Keratinocyte (primary cell): ENCODE measurements at regions not wholly inside any gene's neighbourhood (a gene's known extent, or its start where the extent isn't known, plus 50 kb on each side); places are given as distances from the start of the nearest gene placed in this dataset.

Source experiments
- DNase-seq: peaks from one replicate; pipeline ENCODE4 v3.0.0-alpha.2; 2011; ENCODE audit warnings: low read depth, missing footprints, low spot score
- FAIRE-seq: peaks from 2 replicates; lab custom pipeline; 2011; peaks lifted over from hg19 to GRCh38; lab: Jason Lieb, UNC
- H2AFZ ChIP-seq: 2 replicates; pipeline ENCODE4 v1.6.0; 2012; ENCODE audit warnings: low read length, control low read depth, inconsistent platforms; ENCODE audit not compliant: control insufficient read depth
- H3K27ac ChIP-seq: 2 replicates; pipeline ENCODE4 v1.5.1; 2011; ENCODE audit warnings: low read length; ENCODE audit not compliant: control insufficient read depth, insufficient read depth
- H3K27me3 ChIP-seq: 3 replicates; pipeline ENCODE4 v1.6.0; 2011; ENCODE audit warnings: low read length; ENCODE audit not compliant: control insufficient read depth, insufficient read depth; ENCODE audit errors: extremely low read depth
- H3K36me3 ChIP-seq, 2 experiments: 2 replicates in 1 of 2; 3 replicates in 1 of 2; pipeline ENCODE4 v1.5.1; 2011; ENCODE audit warnings: low read length in 2 of 2, mild to moderate bottlenecking in 1 of 2; ENCODE audit not compliant: control insufficient read depth in 2 of 2, insufficient read depth in 2 of 2; ENCODE audit errors: extremely low read depth in 1 of 2
- H3K4me1 ChIP-seq: 3 replicates; pipeline ENCODE4 v1.5.1; 2011; ENCODE audit warnings: low read length; ENCODE audit not compliant: control insufficient read depth, insufficient read depth; ENCODE audit errors: extremely low read depth
- H3K4me2 ChIP-seq: 3 replicates; pipeline ENCODE4 v1.6.0; 2011; ENCODE audit warnings: low read depth, low read length; ENCODE audit not compliant: control insufficient read depth, insufficient read depth; ENCODE audit errors: extremely low read depth
- H3K4me3 ChIP-seq, 3 experiments: fragments of 200-600 bp in 1 of 3; sonication (generic) in 1 of 3; 2 replicates in 2 of 3; 3 replicates in 1 of 3; pipeline ENCODE4 v1.5.1; 2011 to 2016; ENCODE audit warnings: low read length in 3 of 3, mild to moderate bottlenecking in 3 of 3, control low read depth in 2 of 3, inconsistent platforms in 1 of 3, low read depth in 1 of 3, mixed read lengths in 1 of 3, mixed run types in 1 of 3, moderate library complexity in 1 of 3; ENCODE audit not compliant: control insufficient read depth in 2 of 3, insufficient read depth in 2 of 3; ENCODE audit errors: extremely low read depth in 1 of 3
- H3K79me2 ChIP-seq: 2 replicates; pipeline ENCODE4 v1.6.0; 2012; ENCODE audit warnings: low read length; ENCODE audit not compliant: control insufficient read depth, insufficient read depth
- H3K9ac ChIP-seq: 3 replicates; pipeline ENCODE4 v1.6.0; 2011; ENCODE audit warnings: low read length; ENCODE audit not compliant: control insufficient read depth, insufficient read depth; ENCODE audit errors: extremely low read depth
- H3K9me1 ChIP-seq: 3 replicates; pipeline ENCODE4 v1.6.0; 2011; ENCODE audit warnings: low read length; ENCODE audit not compliant: control insufficient read depth, insufficient read depth; ENCODE audit errors: extremely low read depth
- H3K9me3 ChIP-seq: 2 replicates; pipeline ENCODE4 v1.5.1; 2012; ENCODE audit warnings: low read depth, low read length; ENCODE audit not compliant: control insufficient read depth
- H4K20me1 ChIP-seq: 3 replicates; pipeline ENCODE4 v1.6.0; 2011; ENCODE audit warnings: low read length; ENCODE audit not compliant: control insufficient read depth, insufficient read depth; ENCODE audit errors: extremely low read depth
- EZH2 ChIP-seq: IDR thresholded peaks from one replicate; pipeline ENCODE4 v1.6.1; 2012; ENCODE audit warnings: inconsistent platforms, mild to moderate bottlenecking, low read length, moderate library complexity
- dilution Hi-C: fragments of 300-500 bp; cut with MboI; formaldehyde crosslinking; loops from one replicate; pipeline ENCODE4 v1.7.0; 2020; ENCODE audit warnings: low sequenced_read_pairs; ENCODE audit not compliant: extremely low pct_ligation_motif_present
- TF ChIP-seq, protein P1 (sequence below), 3 experiments: IDR thresholded peaks in 1 of 3; conservative IDR thresholded peaks in 1 of 3; optimal IDR thresholded peaks in 1 of 3; 2 replicates in 2 of 3; 3 replicates in 1 of 3; pipeline versions ENCODE3 to v1.5.1; 2011; ENCODE audit warnings: low read length in 3 of 3, mild to moderate bottlenecking in 3 of 3, moderate library complexity in 2 of 3, control low read depth in 1 of 3, inconsistent platforms in 1 of 3; ENCODE audit not compliant: insufficient read depth in 2 of 3; ENCODE audit errors: extremely low read depth in 1 of 3

DNA sequence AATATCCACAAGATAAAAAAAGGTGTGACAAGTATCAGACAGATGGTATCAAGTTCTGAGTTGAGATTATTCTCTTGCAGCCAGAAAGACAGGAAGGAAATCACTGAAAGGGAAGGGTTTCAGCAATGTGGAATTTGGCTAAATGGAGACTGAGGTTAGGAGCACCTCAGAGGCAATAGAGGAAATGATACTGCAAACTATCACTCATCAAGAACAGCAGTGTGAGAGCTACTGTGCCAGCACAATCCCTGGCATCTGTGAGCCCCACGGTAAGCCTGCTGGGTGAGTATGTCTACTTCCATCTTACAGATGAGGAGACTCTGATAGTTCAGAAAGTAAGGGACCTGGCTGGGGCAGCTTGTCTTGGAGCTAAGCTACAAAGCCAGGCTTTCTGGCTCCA is 162.0 kb downstream of the SALL1 start:
- no peak overlapping the region for H3K27ac ChIP-seq
- dilution Hi-C loops = no loop called here
- no peaks in the 10 kb centered on the region for H3K27me3 ChIP-seq
- no peaks in the 10 kb centered on the region for H3K79me2 ChIP-seq
- H4K20me1 ChIP-seq = no peaks in the 10 kb centered on the region
- H3K9me3 ChIP-seq = no peaks in the 10 kb centered on the region
- H3K9me1 ChIP-seq = no peaks in the 10 kb centered on the region
- DNase-seq (no peak), FAIRE-seq (no peak)
- no peak overlapping the region for H2AFZ ChIP-seq
- H3K4me3 ChIP-seq = no peak overlapping the region
- no peaks in the 10 kb centered on the region for H3K4me1 ChIP-seq
- no peak overlapping the region for H3K9ac ChIP-seq
- no peak overlapping the region for H3K4me2 ChIP-seq
- no peaks in the 10 kb centered on the region for H3K36me3 ChIP-seq
- TF ChIP-seq EZH2 = no peak
- TF ChIP-seq, protein P1, sequence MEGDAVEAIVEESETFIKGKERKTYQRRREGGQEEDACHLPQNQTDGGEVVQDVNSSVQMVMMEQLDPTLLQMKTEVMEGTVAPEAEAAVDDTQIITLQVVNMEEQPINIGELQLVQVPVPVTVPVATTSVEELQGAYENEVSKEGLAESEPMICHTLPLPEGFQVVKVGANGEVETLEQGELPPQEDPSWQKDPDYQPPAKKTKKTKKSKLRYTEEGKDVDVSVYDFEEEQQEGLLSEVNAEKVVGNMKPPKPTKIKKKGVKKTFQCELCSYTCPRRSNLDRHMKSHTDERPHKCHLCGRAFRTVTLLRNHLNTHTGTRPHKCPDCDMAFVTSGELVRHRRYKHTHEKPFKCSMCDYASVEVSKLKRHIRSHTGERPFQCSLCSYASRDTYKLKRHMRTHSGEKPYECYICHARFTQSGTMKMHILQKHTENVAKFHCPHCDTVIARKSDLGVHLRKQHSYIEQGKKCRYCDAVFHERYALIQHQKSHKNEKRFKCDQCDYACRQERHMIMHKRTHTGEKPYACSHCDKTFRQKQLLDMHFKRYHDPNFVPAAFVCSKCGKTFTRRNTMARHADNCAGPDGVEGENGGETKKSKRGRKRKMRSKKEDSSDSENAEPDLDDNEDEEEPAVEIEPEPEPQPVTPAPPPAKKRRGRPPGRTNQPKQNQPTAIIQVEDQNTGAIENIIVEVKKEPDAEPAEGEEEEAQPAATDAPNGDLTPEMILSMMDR (optimal IDR thresholded peaks at IDR 0.05 in 1 of 3, IDR thresholded peaks at IDR 0.05 in 1 of 3, conservative IDR thresholded peaks at IDR 0.05 in 1 of 3; ENCODE audit: extremely low read depth in 1 of 3, insufficient read depth in 2 of 3, low read length in 3 of 3) = no peak

DNA sequence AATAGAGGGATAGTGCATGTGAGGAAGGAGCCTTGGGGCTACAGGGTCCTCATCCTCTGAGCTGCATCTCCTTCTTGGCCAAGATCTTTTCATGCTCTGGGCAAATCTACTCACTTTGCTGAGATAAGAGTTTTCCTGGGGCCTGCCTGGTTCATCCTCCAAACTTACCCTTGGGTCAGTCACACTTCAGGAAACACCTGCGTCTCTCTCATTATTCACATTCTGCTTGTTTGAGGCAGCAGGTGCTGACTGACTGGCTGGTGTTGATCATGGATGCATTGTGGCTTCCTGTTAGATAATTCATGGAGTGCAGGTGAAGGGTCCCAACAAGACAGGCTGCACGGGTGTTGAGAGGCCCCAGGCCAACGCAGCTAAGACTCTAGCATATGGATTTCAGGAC is 162.6 kb downstream of the SALL1 start:
- no peak overlapping the region for H3K4me3 ChIP-seq
- no peak overlapping the region for H3K4me2 ChIP-seq
- dilution Hi-C loops = no loop called here
- H3K79me2 ChIP-seq = no peaks in the 10 kb centered on the region
- no peak for FAIRE-seq
- H3K27me3 ChIP-seq = no peaks in the 10 kb centered on the region
- H3K9me1 ChIP-seq = no peaks in the 10 kb centered on the region
- TF ChIP-seq, protein P1 (optimal IDR thresholded peaks at IDR 0.05 in 1 of 3, IDR thresholded peaks at IDR 0.05 in 1 of 3, conservative IDR thresholded peaks at IDR 0.05 in 1 of 3; ENCODE audit: extremely low read depth in 1 of 3, insufficient read depth in 2 of 3, low read length in 3 of 3) = no peak
- no peak for TF ChIP-seq EZH2
- no peaks in the 10 kb centered on the region for H3K36me3 ChIP-seq
- H3K9me3 ChIP-seq = no peaks in the 10 kb centered on the region
- DNase-seq = no peak
- no peak overlapping the region for H3K27ac ChIP-seq
- no peak overlapping the region for H2AFZ ChIP-seq
- no peak overlapping the region for H3K9ac ChIP-seq
- H4K20me1 ChIP-seq = no peaks in the 10 kb centered on the region
- no peaks in the 10 kb centered on the region for H3K4me1 ChIP-seq
